RWPE2 (cell line): ENCODE measurements at regions not wholly inside any gene's neighbourhood (a gene's known extent, or its start where the extent isn't known, plus 50 kb on each side); places are given as distances from the start of the nearest gene placed in this dataset.

Source experiments
- ATAC-seq: fragments of 200-7000 bp; cut with Tn5 transposase; 3 replicates; pipeline ENCODE4 v1.9.1; 2021; ENCODE audit warnings: low read depth
- DNase-seq: peaks from one replicate; pipeline ENCODE4 v3.0.0-alpha.2; 2020; ENCODE audit warnings: low spot score
- H3K27ac ChIP-seq: fragments of 450-650 bp; 2 replicates; pipeline ENCODE4 v1.5.1; 2017; ENCODE audit warnings: mild to moderate bottlenecking; ENCODE audit not compliant: poor library complexity, severe bottlenecking
- H3K27me3 ChIP-seq: fragments of 250-450 bp; sonication (Bioruptor Pico); 2 replicates; pipeline ENCODE4 v1.5.1; 2021; ENCODE audit warnings: mild to moderate bottlenecking, moderate library complexity; ENCODE audit not compliant: insufficient read depth, poor library complexity, severe bottlenecking
- H3K36me3 ChIP-seq: fragments of 250-450 bp; sonication (Bioruptor Pico); 2 replicates; pipeline ENCODE4 v1.5.1; 2020; ENCODE audit warnings: low read depth, mild to moderate bottlenecking, moderate library complexity
- H3K4me1 ChIP-seq: fragments of 250-450 bp; sonication (Bioruptor Pico); 2 replicates; pipeline ENCODE4 v1.5.1; 2021; ENCODE audit warnings: mild to moderate bottlenecking, moderate library complexity; ENCODE audit not compliant: insufficient read depth, poor library complexity, severe bottlenecking
- H3K4me3 ChIP-seq: fragments of 250-450 bp; sonication (Bioruptor Pico); 2 replicates; pipeline ENCODE4 v1.5.1; 2021; ENCODE audit warnings: mild to moderate bottlenecking, moderate library complexity; ENCODE audit not compliant: severe bottlenecking
- H3K9me3 ChIP-seq: fragments of 250-450 bp; sonication (Bioruptor Pico); 2 replicates; pipeline ENCODE4 v1.5.1; 2021; ENCODE audit warnings: mild to moderate bottlenecking, moderate library complexity; ENCODE audit not compliant: severe bottlenecking
- TF ChIP-seq, protein P1 (sequence below): fragments of 450-650 bp; IDR thresholded peaks from one replicate; pipeline ENCODE4 v1.5.1; 2017; ENCODE audit warnings: mild to moderate bottlenecking, moderate library complexity; ENCODE audit not compliant: poor library complexity, severe bottlenecking

DNA sequence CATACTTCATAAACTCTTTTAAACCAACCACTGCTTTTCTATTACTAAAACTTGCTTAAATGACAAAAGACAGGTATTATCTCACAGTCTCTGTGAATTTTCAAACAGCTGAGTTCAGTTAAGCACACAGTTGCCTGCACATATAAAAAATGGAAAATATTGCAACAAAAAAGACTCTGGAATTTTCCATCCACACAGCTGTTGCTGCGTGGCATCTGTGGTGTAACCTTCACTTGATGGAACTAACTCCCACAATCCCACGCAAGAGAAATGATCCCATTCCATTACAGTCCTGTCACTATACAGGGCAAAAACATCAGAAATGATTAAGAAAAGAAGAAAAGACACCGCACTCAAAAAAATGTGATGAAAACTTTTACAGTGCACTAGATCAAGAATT lies 149.8 kb upstream of the TBL1X start:
- no peak for DNase-seq
- H3K9me3 ChIP-seq, result no peaks in the 10 kb centered on the region
- TF ChIP-seq, protein P1, sequence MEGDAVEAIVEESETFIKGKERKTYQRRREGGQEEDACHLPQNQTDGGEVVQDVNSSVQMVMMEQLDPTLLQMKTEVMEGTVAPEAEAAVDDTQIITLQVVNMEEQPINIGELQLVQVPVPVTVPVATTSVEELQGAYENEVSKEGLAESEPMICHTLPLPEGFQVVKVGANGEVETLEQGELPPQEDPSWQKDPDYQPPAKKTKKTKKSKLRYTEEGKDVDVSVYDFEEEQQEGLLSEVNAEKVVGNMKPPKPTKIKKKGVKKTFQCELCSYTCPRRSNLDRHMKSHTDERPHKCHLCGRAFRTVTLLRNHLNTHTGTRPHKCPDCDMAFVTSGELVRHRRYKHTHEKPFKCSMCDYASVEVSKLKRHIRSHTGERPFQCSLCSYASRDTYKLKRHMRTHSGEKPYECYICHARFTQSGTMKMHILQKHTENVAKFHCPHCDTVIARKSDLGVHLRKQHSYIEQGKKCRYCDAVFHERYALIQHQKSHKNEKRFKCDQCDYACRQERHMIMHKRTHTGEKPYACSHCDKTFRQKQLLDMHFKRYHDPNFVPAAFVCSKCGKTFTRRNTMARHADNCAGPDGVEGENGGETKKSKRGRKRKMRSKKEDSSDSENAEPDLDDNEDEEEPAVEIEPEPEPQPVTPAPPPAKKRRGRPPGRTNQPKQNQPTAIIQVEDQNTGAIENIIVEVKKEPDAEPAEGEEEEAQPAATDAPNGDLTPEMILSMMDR, result no peak

DNA sequence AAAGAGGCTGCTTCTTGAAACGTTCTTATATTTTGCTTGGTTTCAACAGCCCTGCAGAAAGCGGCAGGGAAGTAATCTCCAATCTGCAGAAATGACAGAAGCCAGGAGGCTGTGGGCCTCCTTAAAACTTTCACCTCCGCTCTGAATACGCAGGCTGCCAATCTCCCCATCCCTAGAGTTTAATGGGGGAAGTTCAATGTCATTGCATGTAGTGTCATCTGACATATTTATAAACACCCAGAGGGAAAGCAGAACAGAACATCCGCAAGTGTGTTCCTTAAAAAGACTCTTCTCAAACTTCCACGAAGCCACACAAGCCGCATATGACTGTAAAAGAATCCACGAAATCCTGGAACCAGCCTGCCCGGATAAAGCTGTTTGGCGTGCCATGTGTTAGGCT lies 148.8 kb upstream of the TBL1X start:
- no peak for ATAC-seq
- no peak overlapping the region for H3K4me3 ChIP-seq
- no peak for DNase-seq
- no peaks in the 10 kb centered on the region for H3K27me3 ChIP-seq
- no peaks in the 10 kb centered on the region for H3K36me3 ChIP-seq
- no peaks in the 10 kb centered on the region for H3K4me1 ChIP-seq
- TF ChIP-seq, protein P1, result no peak
- no peaks in the 10 kb centered on the region for H3K9me3 ChIP-seq
- no peak overlapping the region for H3K27ac ChIP-seq

More for the DNA sequence above, 149.8 kb upstream of the TBL1X start:
- H3K27me3 ChIP-seq, result no peaks in the 10 kb centered on the region
- no peak overlapping the region for H3K27ac ChIP-seq
- ATAC-seq, result no peak
- no peaks in the 10 kb centered on the region for H3K36me3 ChIP-seq
- no peak overlapping the region for H3K4me3 ChIP-seq
- H3K4me1 ChIP-seq, result no peaks in the 10 kb centered on the region

DNA sequence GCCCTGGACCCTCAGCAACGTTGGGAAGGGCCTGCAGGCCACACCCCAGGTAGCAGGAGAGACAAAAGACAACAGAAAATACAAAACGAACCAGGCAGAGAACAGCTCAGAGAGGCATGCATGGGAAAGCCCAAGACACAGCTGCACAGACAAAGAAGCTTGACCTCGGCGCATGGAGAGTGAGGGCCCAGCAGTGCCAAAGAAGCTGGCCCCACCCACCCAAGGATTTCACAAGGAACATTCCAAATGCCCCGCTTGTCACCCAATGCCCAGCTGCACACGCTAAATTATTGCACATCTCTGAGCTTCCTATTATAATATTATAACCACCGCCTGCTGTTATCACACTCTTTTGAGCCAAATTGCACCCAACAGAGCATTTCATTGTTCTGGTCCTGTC lies 147.7 kb upstream of the TBL1X start:
- Histone ChIP-seq H3K9me3 (no peaks in the 10 kb centered on the region), H3K4me3 (no peak overlapping the region), H3K27ac (no peak overlapping the region), H3K4me1 (no peaks in the 10 kb centered on the region), H3K27me3 (no peaks in the 10 kb centered on the region), H3K36me3 (no peaks in the 10 kb centered on the region)
- no peak for DNase-seq
- no peak for ATAC-seq
- TF ChIP-seq, protein P1, result no peak

DNA sequence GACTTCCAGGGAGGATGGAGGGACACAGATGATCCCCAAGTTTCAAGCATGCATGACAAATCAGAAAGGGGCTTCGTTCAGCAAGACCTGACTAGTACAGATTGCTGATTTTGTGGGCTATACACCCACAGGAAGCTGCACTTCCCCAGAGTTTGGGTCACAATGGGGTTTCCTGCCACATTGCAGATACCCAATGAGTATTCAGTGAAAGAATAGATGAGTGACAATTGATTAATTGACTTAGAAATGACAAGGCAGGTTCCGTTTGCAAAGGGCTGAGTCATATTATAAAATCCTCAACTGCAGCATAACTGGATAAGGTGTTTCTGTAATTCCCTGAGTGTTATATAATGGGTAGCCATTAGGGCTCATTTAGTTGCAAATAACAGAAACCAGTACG lies 146.6 kb upstream of the TBL1X start:
- no peaks in the 10 kb centered on the region for H3K4me1 ChIP-seq
- ATAC-seq (no peak), DNase-seq (no peak)
- TF ChIP-seq, protein P1, result no peak
- no peak overlapping the region for H3K4me3 ChIP-seq
- H3K9me3 ChIP-seq, result no peaks in the 10 kb centered on the region
- no peaks in the 10 kb centered on the region for H3K36me3 ChIP-seq
- no peak overlapping the region for H3K27ac ChIP-seq
- no peaks in the 10 kb centered on the region for H3K27me3 ChIP-seq

DNA sequence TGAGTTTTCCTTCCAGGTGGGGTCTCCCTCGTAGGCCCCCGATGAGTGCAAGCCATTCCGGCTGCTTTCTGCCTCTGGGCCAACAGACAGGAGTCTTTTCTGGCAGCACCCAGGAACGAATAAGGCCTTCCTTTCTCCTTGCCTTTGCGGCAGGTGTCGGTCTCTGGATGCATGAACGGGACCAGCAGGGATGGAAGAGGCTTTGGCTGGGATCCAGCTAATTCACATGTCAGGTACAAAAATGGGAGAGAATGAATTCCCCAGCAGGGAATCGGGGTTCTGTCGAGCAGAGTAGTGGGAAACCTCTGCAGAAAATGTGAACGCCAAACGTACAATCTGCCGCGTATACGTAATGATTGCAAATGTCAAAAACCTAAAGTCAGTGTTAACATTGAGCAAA lies 146.1 kb upstream of the TBL1X start:
- DNase-seq, result no peak
- TF ChIP-seq, protein P1, result no peak
- no peak for ATAC-seq
- H3K4me1 ChIP-seq, result no peaks in the 10 kb centered on the region
- no peaks in the 10 kb centered on the region for H3K9me3 ChIP-seq
- no peak overlapping the region for H3K27ac ChIP-seq
- H3K4me3 ChIP-seq, result no peak overlapping the region
- no peaks in the 10 kb centered on the region for H3K27me3 ChIP-seq
- no peaks in the 10 kb centered on the region for H3K36me3 ChIP-seq
